HAP-1 (cell line): ENCODE measurements at regions not wholly inside any gene's neighbourhood (a gene's known extent, or its start where the extent isn't known, plus 50 kb on each side); places are given as distances from the start of the nearest gene placed in this dataset.
A peak's percentile ranks its signal among the peaks of the same experiment; 100 is the strongest.

Source experiments
- DNase-seq, 2 experiments: peaks; one replicate each; pipeline ENCODE4 v3.0.0-alpha.2; 2016 to 2020; ENCODE audit warnings: low spot score in 2 of 2
- H3K27me3 ChIP-seq: fragments of 250-450 bp; sonication (Bioruptor Pico); 2 replicates; pipeline ENCODE4 v1.5.1; 2020; ENCODE audit warnings: low read depth, mild to moderate bottlenecking, moderate library complexity
- H3K36me3 ChIP-seq: fragments of 250-450 bp; sonication (Bioruptor Pico); replicated peaks from 2 replicates; pipeline ENCODE4 v1.5.1; 2020; ENCODE audit warnings: mild to moderate bottlenecking
- H3K4me1 ChIP-seq: fragments of 250-450 bp; sonication (Bioruptor Pico); 2 replicates; pipeline ENCODE4 v1.5.1; 2020; ENCODE audit warnings: mild to moderate bottlenecking
- H3K4me3 ChIP-seq: fragments of 250-450 bp; sonication (Bioruptor Pico); 2 replicates; pipeline ENCODE4 v1.5.1; 2020; ENCODE audit warnings: mild to moderate bottlenecking, moderate library complexity
- H3K9me3 ChIP-seq: fragments of 250-450 bp; sonication (Bioruptor Pico); 2 replicates; pipeline ENCODE4 v1.5.1; 2020; ENCODE audit warnings: mild to moderate bottlenecking, moderate library complexity
- in situ Hi-C: fragments of 300-500 bp; cut with MboI; formaldehyde crosslinking; loops from 3 replicates; pipeline ENCODE4 v1.14.3; 2020; ENCODE audit warnings: low sequenced_read_pairs, inconsistent platforms, mixed read lengths

- Histone ChIP-seq H3K9me3 (no peaks in the 10 kb centered on the region), H3K4me3 (no peak overlapping the region), H3K4me1 (peaks cover 8% of the 10 kb centered on the region), H3K27me3 (no peaks in the 10 kb centered on the region), H3K36me3 (no peaks in the 10 kb centered on the region)
- peak in 1 of 2 experiments; percentile 31 for DNase-seq
- in situ Hi-C loops = no loop called here
Measured at GRCh38 chr1:232306269-232306961, 323.5 kb downstream of the SIPA1L2 start.

- Histone ChIP-seq H3K9me3 (no peaks in the 10 kb centered on the region), H3K27me3 (no peaks in the 10 kb centered on the region), H3K4me1 (peaks cover 8% of the 10 kb centered on the region), H3K4me3 (no peak overlapping the region), H3K36me3 (no peaks in the 10 kb centered on the region)
- in situ Hi-C loops = no loop called here
- DNase-seq = no peak
Measured at GRCh38 chr1:232305050-232305449, 324.9 kb downstream of the SIPA1L2 start.

DNA sequence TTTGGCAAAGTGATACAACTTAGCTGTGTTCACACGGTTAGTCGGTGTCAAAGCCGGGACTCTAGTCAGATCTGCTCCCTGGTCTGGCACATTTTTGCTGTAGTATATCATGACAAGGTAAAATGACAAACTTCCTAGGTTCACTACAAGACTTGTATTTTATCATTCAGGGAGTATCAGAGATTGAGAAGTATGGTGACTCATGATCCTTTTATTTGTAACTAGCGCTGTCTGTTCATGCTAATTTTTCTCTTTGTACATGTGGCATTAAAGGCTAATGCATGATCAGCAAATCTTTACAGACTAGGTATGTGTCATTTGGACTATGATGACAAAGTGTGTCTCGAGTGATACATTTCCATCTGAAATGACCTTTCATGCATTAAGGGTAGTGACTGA is 326.7 kb downstream of the SIPA1L2 start:
- in situ Hi-C loops = no loop called here
- Histone ChIP-seq H3K4me3 (no peak overlapping the region), H3K4me1 (peaks cover 8% of the 10 kb centered on the region), H3K27me3 (no peaks in the 10 kb centered on the region), H3K36me3 (no peaks in the 10 kb centered on the region), H3K9me3 (no peaks in the 10 kb centered on the region)
- DNase-seq = no peak

DNA sequence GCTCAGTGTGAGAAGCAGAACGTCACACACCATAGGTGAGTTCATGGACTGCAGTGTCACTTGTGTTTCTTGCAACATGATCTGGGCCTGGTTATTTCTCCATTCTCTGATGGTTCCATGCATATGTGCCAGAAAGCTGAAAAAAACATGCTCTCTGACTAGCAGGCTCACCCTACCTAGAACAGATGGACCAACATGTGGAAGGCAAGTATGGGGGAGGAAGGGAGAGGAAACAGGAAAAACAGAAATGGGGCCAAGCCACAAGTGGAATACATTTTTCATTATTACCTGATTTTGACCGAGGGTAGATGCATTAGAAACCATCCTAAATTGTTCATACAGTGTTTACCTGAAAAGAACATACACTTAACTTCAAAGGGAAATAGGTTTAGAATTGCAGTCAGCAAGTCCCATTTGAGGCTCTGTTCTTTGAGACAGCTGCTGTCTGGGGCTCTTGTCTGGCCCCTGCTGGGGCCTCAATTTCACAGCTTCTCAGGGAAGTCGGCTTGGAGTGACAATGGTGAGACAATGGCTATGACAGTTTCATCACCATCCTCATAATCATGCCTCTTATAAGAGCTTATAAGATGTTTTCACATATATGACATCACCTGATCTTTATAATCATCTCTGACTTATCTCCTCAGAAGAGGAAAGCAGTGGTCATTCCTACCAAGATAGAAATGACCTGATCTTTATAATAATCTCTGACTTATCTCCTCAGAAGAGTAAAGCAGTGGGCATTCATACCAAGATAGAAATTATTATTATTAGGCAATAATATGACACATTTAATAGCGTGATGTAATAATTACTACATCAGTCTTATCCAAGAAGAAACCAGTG is 327.3 kb downstream of the SIPA1L2 start:
- in situ Hi-C loops = no loop called here
- Histone ChIP-seq H3K9me3 (no peaks in the 10 kb centered on the region), H3K36me3 (no peaks in the 10 kb centered on the region), H3K27me3 (no peaks in the 10 kb centered on the region), H3K4me1 (peaks cover 8% of the 10 kb centered on the region), H3K4me3 (no peak overlapping the region)
- no peak for DNase-seq

DNA sequence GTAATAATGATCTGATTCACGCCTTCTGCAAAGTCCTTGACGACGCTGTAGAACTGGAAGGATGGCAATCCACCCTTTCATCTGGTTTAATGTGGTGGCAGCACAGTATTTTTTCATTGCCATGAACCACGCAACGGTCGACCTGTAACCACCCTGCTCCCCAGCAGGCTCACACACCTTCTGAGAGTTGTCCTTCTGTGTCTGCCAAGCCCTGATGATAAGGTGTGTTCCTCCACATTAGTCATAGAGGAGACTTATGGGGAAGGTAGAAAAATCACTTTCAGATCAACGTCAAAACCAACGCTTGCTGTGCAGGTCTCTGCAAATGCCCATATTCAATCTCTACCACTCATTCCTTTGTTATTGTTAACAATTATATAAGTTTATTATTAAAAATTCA is 328.7 kb downstream of the SIPA1L2 start:
- Histone ChIP-seq H3K4me1 (no peaks in the 10 kb centered on the region), H3K27me3 (no peaks in the 10 kb centered on the region), H3K4me3 (no peak overlapping the region), H3K9me3 (no peaks in the 10 kb centered on the region), H3K36me3 (no peaks in the 10 kb centered on the region)
- no peak for DNase-seq
- in situ Hi-C loops = no loop called here

- no peak for DNase-seq
- Histone ChIP-seq H3K27me3 (no peaks in the 10 kb centered on the region), H3K4me1 (no peaks in the 10 kb centered on the region), H3K36me3 (no peaks in the 10 kb centered on the region), H3K9me3 (no peaks in the 10 kb centered on the region), H3K4me3 (no peak overlapping the region)
- in situ Hi-C loops = no loop called here
Measured at GRCh38 chr1:232300466-232300865, 329.5 kb downstream of the SIPA1L2 start.

DNA sequence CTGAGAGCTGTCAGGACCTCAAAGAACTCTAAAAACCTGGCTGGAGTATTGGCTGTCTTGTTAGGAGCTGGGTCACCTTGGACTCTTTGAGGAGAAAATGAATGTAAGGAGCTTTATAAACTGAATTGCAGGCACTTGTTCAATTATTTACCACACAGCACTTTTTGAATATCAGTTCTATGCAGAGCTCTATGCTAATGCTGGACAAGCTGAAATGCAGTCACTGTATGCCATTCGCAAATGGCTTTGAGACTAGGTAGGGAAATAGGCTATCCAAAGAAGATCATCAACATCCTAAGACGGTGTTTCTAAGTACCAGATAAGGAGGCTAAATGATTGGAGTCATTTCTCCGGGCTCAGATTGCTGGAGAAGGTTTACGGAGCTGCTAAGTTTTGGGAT is 333.5 kb downstream of the SIPA1L2 start:
- Histone ChIP-seq H3K4me1 (no peaks in the 10 kb centered on the region), H3K4me3 (no peak overlapping the region), H3K27me3 (no peaks in the 10 kb centered on the region), H3K9me3 (no peaks in the 10 kb centered on the region), H3K36me3 (no peaks in the 10 kb centered on the region)
- in situ Hi-C loops = no loop called here
- no peak for DNase-seq

GRCh38 chr1:232293361-232293760 is 336.6 kb downstream of the SIPA1L2 start:
- no peaks in the 10 kb centered on the region for H3K27me3 ChIP-seq
- in situ Hi-C loops = no loop called here
- no peaks in the 10 kb centered on the region for H3K36me3 ChIP-seq
- no peaks in the 10 kb centered on the region for H3K9me3 ChIP-seq
- H3K4me3 ChIP-seq = no peak overlapping the region
- no peaks in the 10 kb centered on the region for H3K4me1 ChIP-seq
- no peak for DNase-seq

DNA sequence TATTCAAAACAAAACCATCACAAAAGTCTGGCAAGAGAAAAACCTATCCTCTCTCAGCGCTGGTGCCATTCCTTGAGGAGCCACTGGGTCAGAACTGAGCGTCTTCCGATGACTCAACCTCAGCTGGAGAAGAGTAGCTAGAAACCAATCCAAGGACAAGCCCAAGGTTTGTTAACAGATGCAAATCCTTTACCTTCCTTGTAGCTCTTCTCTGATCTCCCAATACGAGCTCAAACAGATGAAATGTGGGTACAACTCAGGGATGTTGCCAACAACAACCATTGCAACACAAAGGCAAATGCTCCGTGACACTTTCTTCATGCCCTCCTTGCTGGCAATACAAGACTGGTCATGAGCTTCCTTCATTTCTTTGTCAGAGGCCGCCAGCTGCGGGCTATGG is 337.1 kb downstream of the SIPA1L2 start:
- Histone ChIP-seq H3K27me3 (no peaks in the 10 kb centered on the region), H3K4me3 (no peak overlapping the region), H3K9me3 (no peaks in the 10 kb centered on the region), H3K36me3 (no peaks in the 10 kb centered on the region), H3K4me1 (no peaks in the 10 kb centered on the region)
- DNase-seq = no peak
- in situ Hi-C loops = no loop called here

DNA sequence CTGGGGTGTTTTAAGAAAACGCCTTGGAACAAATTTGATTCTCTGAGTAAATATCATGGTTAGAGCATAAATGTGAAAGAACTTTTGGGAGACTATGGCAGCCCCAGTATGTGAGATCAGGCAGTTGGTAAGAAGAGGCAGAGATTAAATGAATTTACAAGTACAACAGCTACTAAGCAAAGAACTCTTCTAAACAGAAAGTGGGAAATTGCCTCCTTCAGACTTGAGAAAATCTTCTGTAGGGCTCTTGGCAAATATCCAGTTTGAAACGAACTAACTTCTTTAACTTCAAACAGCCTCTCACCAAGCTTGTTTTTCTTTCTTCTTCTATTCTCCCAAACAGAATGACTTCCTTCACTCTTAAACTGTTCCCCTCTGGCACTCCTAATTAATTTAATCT is 337.7 kb downstream of the SIPA1L2 start:
- in situ Hi-C loops = no loop called here
- H3K27me3 ChIP-seq = no peaks in the 10 kb centered on the region
- no peak overlapping the region for H3K4me3 ChIP-seq
- no peaks in the 10 kb centered on the region for H3K4me1 ChIP-seq
- no peaks in the 10 kb centered on the region for H3K36me3 ChIP-seq
- no peaks in the 10 kb centered on the region for H3K9me3 ChIP-seq
- no peak for DNase-seq

DNA sequence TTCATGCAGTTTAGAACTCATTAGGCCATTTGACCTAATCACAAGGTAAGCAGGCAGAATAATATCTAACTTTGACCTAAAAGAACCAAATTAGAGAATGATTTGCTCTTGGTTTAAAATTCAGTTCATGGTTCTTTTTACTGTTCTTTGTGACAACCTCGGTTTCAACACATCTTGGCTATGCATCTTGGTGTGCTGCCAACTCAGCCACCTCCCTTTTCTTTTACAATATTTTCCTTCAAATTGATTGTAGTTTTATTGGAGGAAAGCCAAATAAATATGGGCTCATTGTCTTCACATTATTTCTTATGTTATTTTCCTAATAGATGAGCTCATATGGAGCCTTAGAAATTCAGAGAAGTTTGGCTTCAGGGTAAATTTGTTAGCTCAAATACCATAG is 338.3 kb downstream of the SIPA1L2 start:
- H3K27me3 ChIP-seq = no peaks in the 10 kb centered on the region
- in situ Hi-C loops = no loop called here
- H3K36me3 ChIP-seq = no peaks in the 10 kb centered on the region
- H3K4me1 ChIP-seq = no peaks in the 10 kb centered on the region
- H3K9me3 ChIP-seq = no peaks in the 10 kb centered on the region
- DNase-seq = no peak
- H3K4me3 ChIP-seq = no peak overlapping the region

DNA sequence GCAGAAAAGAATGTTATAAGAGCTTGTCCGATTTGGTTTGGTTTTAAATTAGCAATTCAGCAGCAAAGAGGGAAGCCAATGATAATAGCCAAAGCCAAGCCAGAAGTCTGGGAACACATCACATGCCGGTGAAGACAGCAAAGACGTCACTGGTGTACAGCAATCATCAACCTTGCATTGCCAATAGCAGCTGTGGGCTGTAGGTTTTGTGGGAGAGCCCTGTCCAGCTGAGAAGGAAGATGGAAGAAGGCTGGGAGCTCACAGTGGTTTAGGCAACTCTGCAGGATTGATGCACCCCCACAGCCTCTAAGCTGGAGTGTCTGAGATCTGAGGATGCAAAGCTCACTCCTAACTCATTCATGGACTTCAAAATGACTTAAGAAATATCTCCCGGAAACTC is 338.7 kb downstream of the SIPA1L2 start:
- H3K4me1 ChIP-seq = no peaks in the 10 kb centered on the region
- H3K4me3 ChIP-seq = no peak overlapping the region
- H3K27me3 ChIP-seq = no peaks in the 10 kb centered on the region
- no peaks in the 10 kb centered on the region for H3K36me3 ChIP-seq
- DNase-seq = no peak
- in situ Hi-C loops = no loop called here
- H3K9me3 ChIP-seq = no peaks in the 10 kb centered on the region

DNA sequence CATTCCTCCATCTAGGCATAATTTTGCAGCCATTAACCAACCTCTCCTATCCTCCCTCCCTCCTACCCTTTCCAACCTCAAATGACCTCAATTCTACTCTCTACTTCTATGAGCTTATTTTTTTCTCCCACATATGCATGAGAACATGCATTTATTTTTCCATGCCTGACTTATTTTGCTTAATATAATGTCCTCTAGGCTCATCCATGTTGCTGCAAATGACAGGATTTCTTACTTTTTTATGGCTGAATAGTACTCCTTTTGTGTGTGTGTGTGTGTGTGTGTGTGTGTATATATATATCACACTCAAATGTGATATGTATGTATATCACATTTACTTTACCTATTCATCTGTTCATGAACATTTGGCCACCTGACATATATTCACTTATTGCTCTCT is 339.4 kb downstream of the SIPA1L2 start:
- H3K9me3 ChIP-seq = no peaks in the 10 kb centered on the region
- no peaks in the 10 kb centered on the region for H3K36me3 ChIP-seq
- H3K4me3 ChIP-seq = no peak overlapping the region
- in situ Hi-C loops = no loop called here
- no peaks in the 10 kb centered on the region for H3K4me1 ChIP-seq
- DNase-seq = no peak
- H3K27me3 ChIP-seq = no peaks in the 10 kb centered on the region

DNA sequence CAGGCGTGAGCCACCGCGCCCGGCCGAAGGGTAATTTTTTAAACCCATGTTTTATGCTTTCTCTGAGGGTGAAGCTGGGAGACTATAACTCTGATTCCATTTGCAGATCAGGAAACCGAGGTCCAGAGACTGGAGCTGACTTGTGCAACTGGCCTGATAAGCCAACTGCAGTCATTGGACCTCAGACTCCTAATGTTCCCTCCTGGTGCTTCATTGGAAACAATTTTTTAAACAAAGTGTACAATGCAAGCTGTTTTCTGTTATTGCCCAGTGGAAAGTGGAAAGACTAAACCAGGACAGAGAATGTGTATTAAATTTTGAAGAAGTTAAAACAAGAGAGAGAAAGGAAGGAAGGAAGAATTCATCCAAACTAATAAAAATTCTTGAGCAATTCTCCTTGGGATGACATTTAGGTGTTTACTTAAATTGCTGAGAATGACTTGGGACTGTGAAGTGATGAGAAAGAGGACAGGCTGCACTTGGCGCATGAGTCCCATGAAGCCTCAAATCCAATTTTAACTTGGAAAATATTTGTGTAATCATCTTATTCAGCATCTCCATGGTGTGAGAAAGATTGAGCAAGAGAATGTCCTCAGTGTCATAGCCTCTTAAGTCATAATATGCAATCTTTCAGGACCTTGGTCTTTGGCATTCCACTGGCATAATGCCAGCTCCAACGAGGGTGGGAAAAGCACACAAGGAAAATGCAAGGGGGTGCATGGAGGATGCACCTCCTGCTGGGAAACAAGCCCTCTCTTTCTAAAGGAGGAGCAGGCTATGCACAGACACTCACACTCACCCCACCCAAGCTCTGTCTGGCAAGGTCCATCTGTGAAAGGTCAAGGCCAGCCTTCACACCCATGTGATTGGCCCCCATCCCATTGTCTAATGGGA is 342.0 kb downstream of the SIPA1L2 start:
- no peak overlapping the region for H3K4me3 ChIP-seq
- no peaks in the 10 kb centered on the region for H3K27me3 ChIP-seq
- no peaks in the 10 kb centered on the region for H3K36me3 ChIP-seq
- no peak for DNase-seq
- in situ Hi-C loops = no loop called here
- no peaks in the 10 kb centered on the region for H3K9me3 ChIP-seq
- H3K4me1 ChIP-seq = peaks cover 9% of the 10 kb centered on the region; the same call in 1 of the 2 replicates
